DND-41 (cell line): ENCODE measurements at regions not wholly inside any gene's neighbourhood (a gene's known extent, or its start where the extent isn't known, plus 50 kb on each side); places are given as distances from the start of the nearest gene placed in this dataset.

ENCODE experiments used
- CTCF ChIP-seq: IDR thresholded peaks from 2 replicates; pipeline ENCODE4 v1.5.1; 2012; ENCODE audit warnings: borderline replicate concordance, low read length, moderate library complexity, mild to moderate bottlenecking; ENCODE audit not compliant: poor library complexity, severe bottlenecking; ENCODE audit errors: extremely low read depth
- EZH2 ChIP-seq: IDR thresholded peaks from 3 replicates; pipeline ENCODE4 v1.6.1; 2012; ENCODE audit warnings: borderline replicate concordance, low read depth, mild to moderate bottlenecking, moderate library complexity, low read length, inconsistent platforms; ENCODE audit not compliant: severe bottlenecking

DNA sequence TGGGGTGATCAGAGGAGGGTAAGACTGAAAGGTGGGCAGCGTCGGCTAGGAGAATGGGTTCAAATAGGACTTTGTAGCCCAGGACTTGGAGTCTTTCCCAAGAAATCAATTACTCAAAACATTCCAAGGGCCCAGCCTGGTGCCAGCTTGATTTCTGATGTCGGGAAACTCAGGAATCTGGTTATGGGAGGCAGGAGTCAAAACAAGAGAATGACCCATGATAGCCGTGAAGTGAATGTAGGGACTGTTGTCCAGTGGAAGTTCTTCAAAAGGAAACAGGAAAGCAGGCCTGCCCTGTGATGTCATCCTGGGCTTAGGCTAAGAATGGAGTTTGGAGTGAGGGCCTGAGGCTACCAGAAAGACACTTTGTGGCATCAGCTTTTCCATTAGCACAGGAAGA is 67.4 kb upstream of the SLC14A2 start:
- no peak for TF ChIP-seq CTCF
- no peak for TF ChIP-seq EZH2
